GM13976 (cell line): ENCODE measurements at regions not wholly inside any gene's neighbourhood (a gene's known extent, or its start where the extent isn't known, plus 50 kb on each side); places are given as distances from the start of the nearest gene placed in this dataset.

Experiments
- DNase-seq: peaks from one replicate; pipeline ENCODE4 v3.0.0; 2012; ENCODE audit warnings: low spot score
- in situ Hi-C: fragments of 300-500 bp; cut with MboI; formaldehyde crosslinking; loops from one replicate; pipeline ENCODE4 v1.12.0; 2022; ENCODE audit warnings: low sequenced_read_pairs, mixed read lengths, inconsistent platforms; ENCODE audit not compliant: unreplicated experiment
- TF ChIP-seq, protein P1 (sequence below): IDR thresholded peaks from 2 replicates; pipeline ENCODE4 v1.5.1; 2012; ENCODE audit warnings: borderline replicate concordance, mild to moderate bottlenecking; ENCODE audit not compliant: insufficient read depth; ENCODE audit errors: extremely low read depth, missing control alignments, control extremely low read depth

DNA sequence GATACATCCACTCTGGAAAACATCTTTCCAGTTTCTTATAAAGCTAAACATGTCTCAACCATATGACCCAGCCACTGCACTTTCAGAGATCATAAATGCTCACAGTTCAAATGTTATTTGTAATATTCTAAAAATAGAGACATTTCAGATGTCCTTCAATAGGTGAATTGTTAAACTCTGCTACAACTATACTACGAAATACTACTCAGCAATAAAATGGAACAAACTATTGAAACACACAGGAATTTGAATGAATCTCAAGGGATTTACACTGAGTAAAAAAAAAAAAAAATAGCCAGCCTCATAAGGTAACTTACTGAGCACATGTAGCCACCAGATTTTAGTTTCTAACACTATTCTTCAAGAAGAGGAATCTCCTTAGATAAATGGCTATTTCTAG lies 253.9 kb downstream of the PCDH18 start:
- in situ Hi-C loops, result no loop called here
- DNase-seq, result no peak
- TF ChIP-seq, protein P1, sequence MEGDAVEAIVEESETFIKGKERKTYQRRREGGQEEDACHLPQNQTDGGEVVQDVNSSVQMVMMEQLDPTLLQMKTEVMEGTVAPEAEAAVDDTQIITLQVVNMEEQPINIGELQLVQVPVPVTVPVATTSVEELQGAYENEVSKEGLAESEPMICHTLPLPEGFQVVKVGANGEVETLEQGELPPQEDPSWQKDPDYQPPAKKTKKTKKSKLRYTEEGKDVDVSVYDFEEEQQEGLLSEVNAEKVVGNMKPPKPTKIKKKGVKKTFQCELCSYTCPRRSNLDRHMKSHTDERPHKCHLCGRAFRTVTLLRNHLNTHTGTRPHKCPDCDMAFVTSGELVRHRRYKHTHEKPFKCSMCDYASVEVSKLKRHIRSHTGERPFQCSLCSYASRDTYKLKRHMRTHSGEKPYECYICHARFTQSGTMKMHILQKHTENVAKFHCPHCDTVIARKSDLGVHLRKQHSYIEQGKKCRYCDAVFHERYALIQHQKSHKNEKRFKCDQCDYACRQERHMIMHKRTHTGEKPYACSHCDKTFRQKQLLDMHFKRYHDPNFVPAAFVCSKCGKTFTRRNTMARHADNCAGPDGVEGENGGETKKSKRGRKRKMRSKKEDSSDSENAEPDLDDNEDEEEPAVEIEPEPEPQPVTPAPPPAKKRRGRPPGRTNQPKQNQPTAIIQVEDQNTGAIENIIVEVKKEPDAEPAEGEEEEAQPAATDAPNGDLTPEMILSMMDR, result no peak

DNA sequence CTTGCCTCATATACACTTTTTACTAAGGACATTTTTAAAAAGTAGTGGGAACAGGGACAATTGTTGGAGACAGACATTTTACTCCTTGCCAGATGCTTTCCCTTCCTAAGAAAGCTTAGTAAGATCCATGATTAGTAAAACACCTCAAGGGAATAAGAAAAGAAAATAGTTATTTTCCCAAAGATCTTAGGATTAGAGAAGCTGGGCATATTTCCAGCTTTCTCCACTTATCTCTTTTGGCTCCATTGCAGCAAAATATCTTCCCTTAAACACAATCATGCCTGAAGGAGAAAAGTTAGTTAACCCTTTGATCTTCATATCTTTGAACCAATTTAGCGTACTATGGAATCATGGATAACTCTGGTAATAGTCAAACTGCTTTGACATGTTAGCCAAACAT lies 257.9 kb downstream of the PCDH18 start:
- no peak for DNase-seq
- in situ Hi-C loops, result no loop called here
- TF ChIP-seq, protein P1, result no peak

DNA sequence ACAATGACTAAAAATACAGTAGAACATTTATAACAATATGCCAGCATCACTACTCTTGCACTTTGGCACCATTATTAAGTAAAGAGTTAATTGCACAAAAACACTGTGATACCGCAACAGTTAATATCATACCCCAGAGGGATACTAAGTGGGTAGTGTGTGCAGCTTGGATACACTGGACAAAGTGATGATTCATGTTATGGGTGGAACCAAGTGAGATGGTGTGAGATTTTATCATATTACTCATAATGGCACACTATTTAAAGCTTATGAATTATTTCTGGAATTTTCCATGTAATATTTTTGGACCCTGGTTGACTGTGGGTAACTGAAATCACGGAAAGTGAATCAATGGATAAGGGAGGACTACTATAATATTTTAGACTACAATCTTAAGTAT lies 265.3 kb downstream of the PCDH18 start:
- TF ChIP-seq, protein P1, result no peak
- no peak for DNase-seq
- in situ Hi-C loops, result no loop called here

DNA sequence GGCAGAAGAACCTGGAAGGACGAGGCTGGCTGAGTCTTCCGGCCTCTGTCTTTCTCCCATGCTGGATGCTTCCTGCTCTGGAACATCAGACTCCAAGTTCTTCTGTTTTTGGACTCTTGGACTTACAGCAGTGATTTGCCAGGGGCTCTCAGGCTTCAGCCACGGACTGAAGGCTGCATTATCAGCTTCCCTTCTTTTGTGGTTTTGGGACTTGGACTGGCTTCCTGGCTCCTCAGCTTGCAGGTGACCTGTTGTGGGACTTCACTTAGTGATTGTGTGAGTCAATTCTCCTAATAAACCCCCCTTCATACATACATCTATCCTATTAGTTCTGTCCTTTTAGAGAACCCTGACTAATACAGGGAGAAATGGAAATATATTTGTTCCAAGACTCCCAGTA lies 265.8 kb downstream of the PCDH18 start:
- in situ Hi-C loops, result no loop called here
- TF ChIP-seq, protein P1, result no peak
- DNase-seq, result no peak

DNA sequence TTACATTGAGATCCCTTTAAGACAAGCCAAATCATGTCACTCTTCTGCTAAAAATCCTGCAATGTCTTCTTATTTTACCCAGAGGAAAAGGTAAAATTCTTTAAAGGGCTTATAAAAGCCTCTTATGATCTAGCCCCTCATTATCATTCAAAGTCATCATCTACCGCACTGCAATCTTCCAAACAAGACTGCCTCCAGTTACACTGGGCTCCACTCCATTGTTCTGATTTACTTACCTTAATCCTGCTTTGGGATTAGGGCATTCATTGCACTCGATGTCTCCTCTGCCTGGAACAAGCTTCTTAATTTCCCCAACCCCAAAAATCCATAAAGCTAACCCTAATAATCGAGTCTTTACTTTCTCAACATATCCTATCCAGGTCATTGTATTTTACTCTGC lies 269.1 kb downstream of the PCDH18 start:
- DNase-seq, result no peak
- in situ Hi-C loops, result no loop called here

DNA sequence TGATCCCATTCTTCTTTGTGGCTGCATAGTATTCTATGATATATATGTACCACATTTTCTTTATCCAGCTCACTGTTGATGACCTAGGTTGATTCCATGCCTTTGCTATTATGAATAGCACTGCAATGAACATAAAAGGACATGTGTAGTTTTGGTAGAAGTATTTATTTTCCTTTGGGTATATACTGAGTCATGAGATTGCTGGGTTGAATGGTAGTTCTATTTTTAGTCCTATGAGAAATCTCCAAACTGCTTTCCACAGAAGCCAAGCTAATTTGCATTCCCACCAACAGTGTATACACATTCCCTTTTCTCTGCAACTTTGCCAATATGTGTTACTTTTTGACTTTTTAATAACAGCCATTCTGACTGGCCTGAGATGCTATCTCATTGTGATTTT lies 278.3 kb downstream of the PCDH18 start:
- in situ Hi-C loops, result no loop called here
- TF ChIP-seq, protein P1, result no peak
- no peak for DNase-seq

More for the DNA sequence above, 269.1 kb downstream of the PCDH18 start:
- TF ChIP-seq, protein P1, result no peak

DNA sequence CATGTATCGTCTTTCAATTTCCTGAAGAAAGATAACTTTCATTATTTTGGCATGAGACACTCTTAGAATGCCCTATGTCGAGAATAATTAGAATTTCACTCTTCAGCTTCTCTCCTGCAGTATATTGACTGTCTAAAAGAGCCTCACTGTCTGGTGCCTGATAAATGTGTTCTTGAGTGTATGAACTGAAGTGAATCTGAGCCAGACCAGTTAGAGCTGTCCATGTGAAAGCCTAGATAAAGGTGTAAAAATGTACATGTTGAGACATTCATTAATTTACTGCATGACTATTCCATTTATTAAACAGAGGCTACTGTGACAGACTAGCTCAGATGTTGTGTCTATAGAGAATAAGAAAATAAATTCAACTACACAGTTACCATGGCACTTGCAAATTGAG lies 283.2 kb downstream of the PCDH18 start:
- DNase-seq, result no peak
- TF ChIP-seq, protein P1, result no peak
- in situ Hi-C loops, result no loop called here
